Common myeloid progenitor, CD34-positive (primary cell): ENCODE measurements at regions not wholly inside any gene's neighbourhood (a gene's known extent, or its start where the extent isn't known, plus 50 kb on each side); places are given as distances from the start of the nearest gene placed in this dataset.
"Not testable (repeated sequence)": the region's sequence is repeated elsewhere in the genome, so short reads cannot be mapped to it uniquely, and the experiment has no call there.

Experiments used
- CTCF ChIA-PET: fragments of 350-600 bp; sonication (Branson Sonifier 250); formaldehyde crosslinking; loops from one replicate; lab custom pipeline; 2021; ENCODE audit warnings: antibody characterized with exemption; lab: Charles Lee
- POLR2A ChIA-PET: fragments of 350-600 bp; sonication (Branson Sonifier 250); formaldehyde crosslinking; loops from one replicate; lab custom pipeline; 2021; ENCODE audit warnings: antibody characterized with exemption; lab: Charles Lee
- DNase-seq, 3 donors: peaks; one replicate each; pipeline versions ENCODE4 v3.0.0 to v3.0.0-alpha.2; 2013
- H3K27ac ChIP-seq, 2 experiments: 1 replicate in 1 of 2; 2 replicates in 1 of 2; pipeline ENCODE4 v1.7.0; 2013; ENCODE audit warnings: inconsistent platforms in 2 of 2, low read length in 2 of 2, mild to moderate bottlenecking in 2 of 2, low read depth in 1 of 2, moderate library complexity in 1 of 2; ENCODE audit not compliant: severe bottlenecking in 2 of 2, insufficient read depth in 1 of 2, poor library complexity in 1 of 2
- H3K27me3 ChIP-seq, 5 experiments: replicated peaks in 2 of 5; 1 replicate in 3 of 5; 2 replicates in 2 of 5; pipeline versions ENCODE4 v1.6.1 to v1.7.0; 2013; ENCODE audit warnings: low read length in 4 of 5, mild to moderate bottlenecking in 2 of 5, moderate library complexity in 2 of 5, inconsistent platforms in 1 of 5; ENCODE audit not compliant: insufficient read depth in 5 of 5, control insufficient read depth in 4 of 5
- H3K36me3 ChIP-seq, 4 experiments: 1 replicate in 2 of 4; 2 replicates in 2 of 4; pipeline versions ENCODE4 v1.6.1 to v1.7.0; 2013; ENCODE audit warnings: low read length in 3 of 4, control low read depth in 1 of 4, mild to moderate bottlenecking in 1 of 4; ENCODE audit not compliant: control insufficient read depth in 4 of 4, insufficient read depth in 4 of 4
- H3K4me1 ChIP-seq, 4 experiments: 1 replicate in 3 of 4; 2 replicates in 1 of 4; pipeline versions ENCODE4 v1.6.1 to v1.7.1; 2013; ENCODE audit warnings: low read length in 3 of 4, mild to moderate bottlenecking in 3 of 4, control low read depth in 1 of 4, inconsistent platforms in 1 of 4, moderate library complexity in 1 of 4; ENCODE audit not compliant: control insufficient read depth in 4 of 4, insufficient read depth in 4 of 4; ENCODE audit errors: control extremely low read depth in 1 of 4
- H3K4me3 ChIP-seq, 7 experiments: 1 replicate in 4 of 7; 2 replicates in 3 of 7; pipeline versions ENCODE4 v1.5.1 to v1.7.0; 2013; ENCODE audit warnings: mild to moderate bottlenecking in 7 of 7, low read length in 6 of 7, moderate library complexity in 6 of 7, inconsistent platforms in 2 of 7, low read depth in 2 of 7, control low read depth in 1 of 7; ENCODE audit not compliant: insufficient read depth in 4 of 7, control insufficient read depth in 1 of 7; ENCODE audit errors: extremely low read depth in 1 of 7
- H3K9me3 ChIP-seq, 5 experiments: 1 replicate in 4 of 5; 2 replicates in 1 of 5; pipeline versions ENCODE4 v1.6.1 to v1.7.1; 2013; ENCODE audit warnings: low read length in 4 of 5, mild to moderate bottlenecking in 2 of 5, inconsistent platforms in 1 of 5, low read depth in 1 of 5, moderate library complexity in 1 of 5; ENCODE audit not compliant: control insufficient read depth in 4 of 5, insufficient read depth in 2 of 5; ENCODE audit errors: control extremely low read depth in 1 of 5
- WGBS: methylation state at CpG from one replicate; pipeline ENCODE4 v1.1.5; 2013; ENCODE audit not compliant: insufficient coverage; 5-methylcytosine and 5-hydroxymethylcytosine counted together

- WGBS = no CpG with 5 or more reads among the region's 2 CpGs
Observed at GRCh38 chr6:133786016-133786415, 102.9 kb upstream of the TCF21 start.

GRCh38 chr6:133787122-133787521, 101.8 kb upstream of the TCF21 start:
- no peak for DNase-seq
- no peaks in the 10 kb centered on the region for H3K27me3 ChIP-seq
- H3K27ac ChIP-seq = no peak overlapping the region
- POLR2A ChIA-PET = no interaction called here
- WGBS = 93% methylated on average over 3 of the region's 3 CpGs
- H3K4me1 ChIP-seq = no peaks in the 10 kb centered on the region
- H3K9me3 ChIP-seq = no peaks in the 10 kb centered on the region
- no peaks in the 10 kb centered on the region for H3K36me3 ChIP-seq
- CTCF ChIA-PET = no interaction called here
- H3K4me3 ChIP-seq = no peak overlapping the region

More at GRCh38 chr6:133786016-133786415, 102.9 kb upstream of the TCF21 start:
- CTCF ChIA-PET = no interaction called here
- H3K9me3 ChIP-seq = no peaks in the 10 kb centered on the region
- DNase-seq = no peak
- H3K27me3 ChIP-seq = no peaks in the 10 kb centered on the region
- POLR2A ChIA-PET = no interaction called here
- no peaks in the 10 kb centered on the region for H3K36me3 ChIP-seq
- no peak overlapping the region for H3K4me3 ChIP-seq
- H3K4me1 ChIP-seq = no peaks in the 10 kb centered on the region
- no peak overlapping the region for H3K27ac ChIP-seq

- CTCF ChIA-PET = no interaction called here
Observed at GRCh38 chr6:133787859-133788505, 100.9 kb upstream of the TCF21 start.

GRCh38 chr6:133788556-133788955, 100.4 kb upstream of the TCF21 start:
- H3K27me3 ChIP-seq = no peaks in the 10 kb centered on the region
- no peak overlapping the region for H3K4me3 ChIP-seq
- POLR2A ChIA-PET = no interaction called here
- no peak for DNase-seq
- H3K36me3 ChIP-seq = no peaks in the 10 kb centered on the region
- CTCF ChIA-PET = no interaction called here
- H3K9me3 ChIP-seq = no peaks in the 10 kb centered on the region
- WGBS = 100% methylated on average over 1 of the region's 3 CpGs
- H3K4me1 ChIP-seq = no peaks in the 10 kb centered on the region
- no peak overlapping the region for H3K27ac ChIP-seq

More at GRCh38 chr6:133787859-133788505, 100.9 kb upstream of the TCF21 start:
- H3K9me3 ChIP-seq = no peaks in the 10 kb centered on the region
- no peaks in the 10 kb centered on the region for H3K36me3 ChIP-seq
- POLR2A ChIA-PET = no interaction called here
- 95% methylated on average over 4 of the region's 4 CpGs for WGBS
- no peak overlapping the region for H3K4me3 ChIP-seq
- no peaks in the 10 kb centered on the region for H3K27me3 ChIP-seq
- no peak for DNase-seq
- no peaks in the 10 kb centered on the region for H3K4me1 ChIP-seq
- no peak overlapping the region for H3K27ac ChIP-seq

- DNase-seq, CTCF ChIA-PET, H3K4me3 ChIP-seq, H3K9me3 ChIP-seq, POLR2A ChIA-PET, H3K36me3 ChIP-seq, H3K4me1 ChIP-seq, H3K27ac ChIP-seq, H3K27me3 ChIP-seq: not testable (repeated sequence)
- WGBS = 100% methylated on average over 1 of the region's 1 CpG
Observed at GRCh38 chr6:133789449-133789848, 99.5 kb upstream of the TCF21 start.

GRCh38 chr6:133790756-133791155, 98.2 kb upstream of the TCF21 start:
- H3K4me1 ChIP-seq, H3K4me3 ChIP-seq, H3K9me3 ChIP-seq, H3K27me3 ChIP-seq, H3K27ac ChIP-seq, CTCF ChIA-PET, DNase-seq, POLR2A ChIA-PET, H3K36me3 ChIP-seq: not testable (repeated sequence)

GRCh38 chr6:133795051-133795450, 93.9 kb upstream of the TCF21 start:
- 100% methylated on average over 1 of the region's 2 CpGs for WGBS
- DNase-seq = not testable (repeated sequence)

More at GRCh38 chr6:133795051-133795450, 93.9 kb upstream of the TCF21 start:
- H3K27me3 ChIP-seq, H3K27ac ChIP-seq, H3K4me1 ChIP-seq, POLR2A ChIA-PET, H3K36me3 ChIP-seq, H3K4me3 ChIP-seq, H3K9me3 ChIP-seq, CTCF ChIA-PET: not testable (repeated sequence)
